ENCODE measurements at regions not wholly inside any gene's neighbourhood (a gene's known extent, or its start where the extent isn't known, plus 50 kb on each side); places are given as distances from the start of the nearest gene placed in this dataset.

- CTCF ChIA-PET: no interaction called here
- POLR2A ChIA-PET: no interaction called here
- no peak for DNase-seq (ENCODE audit: low read depth, low spot score)
Observed at GRCh38 chr2:196448407-196449079, 191.0 kb upstream of the CCDC150 start.

GRCh38 chr2:196449083-196449482 lies 190.4 kb upstream of the CCDC150 start:
- TF ChIP-seq, protein P1, sequence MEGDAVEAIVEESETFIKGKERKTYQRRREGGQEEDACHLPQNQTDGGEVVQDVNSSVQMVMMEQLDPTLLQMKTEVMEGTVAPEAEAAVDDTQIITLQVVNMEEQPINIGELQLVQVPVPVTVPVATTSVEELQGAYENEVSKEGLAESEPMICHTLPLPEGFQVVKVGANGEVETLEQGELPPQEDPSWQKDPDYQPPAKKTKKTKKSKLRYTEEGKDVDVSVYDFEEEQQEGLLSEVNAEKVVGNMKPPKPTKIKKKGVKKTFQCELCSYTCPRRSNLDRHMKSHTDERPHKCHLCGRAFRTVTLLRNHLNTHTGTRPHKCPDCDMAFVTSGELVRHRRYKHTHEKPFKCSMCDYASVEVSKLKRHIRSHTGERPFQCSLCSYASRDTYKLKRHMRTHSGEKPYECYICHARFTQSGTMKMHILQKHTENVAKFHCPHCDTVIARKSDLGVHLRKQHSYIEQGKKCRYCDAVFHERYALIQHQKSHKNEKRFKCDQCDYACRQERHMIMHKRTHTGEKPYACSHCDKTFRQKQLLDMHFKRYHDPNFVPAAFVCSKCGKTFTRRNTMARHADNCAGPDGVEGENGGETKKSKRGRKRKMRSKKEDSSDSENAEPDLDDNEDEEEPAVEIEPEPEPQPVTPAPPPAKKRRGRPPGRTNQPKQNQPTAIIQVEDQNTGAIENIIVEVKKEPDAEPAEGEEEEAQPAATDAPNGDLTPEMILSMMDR (IDR thresholded peaks at IDR 0.05; ENCODE audit: insufficient read depth, low read length, missing control alignments): no peak
- CTCF ChIA-PET: no interaction called here
- no peak overlapping the region for H3K4me3 ChIP-seq (ENCODE audit: low read depth, low read length)
- POLR2A ChIA-PET: no interaction called here
- DNase-seq (ENCODE audit: low read depth, low spot score): no peak

More at GRCh38 chr2:196448407-196449079, 191.0 kb upstream of the CCDC150 start:
- TF ChIP-seq, protein P1 (IDR thresholded peaks at IDR 0.05; ENCODE audit: insufficient read depth, low read length, missing control alignments): no peak
- no peak overlapping the region for H3K4me3 ChIP-seq (ENCODE audit: low read depth, low read length)

DNA sequence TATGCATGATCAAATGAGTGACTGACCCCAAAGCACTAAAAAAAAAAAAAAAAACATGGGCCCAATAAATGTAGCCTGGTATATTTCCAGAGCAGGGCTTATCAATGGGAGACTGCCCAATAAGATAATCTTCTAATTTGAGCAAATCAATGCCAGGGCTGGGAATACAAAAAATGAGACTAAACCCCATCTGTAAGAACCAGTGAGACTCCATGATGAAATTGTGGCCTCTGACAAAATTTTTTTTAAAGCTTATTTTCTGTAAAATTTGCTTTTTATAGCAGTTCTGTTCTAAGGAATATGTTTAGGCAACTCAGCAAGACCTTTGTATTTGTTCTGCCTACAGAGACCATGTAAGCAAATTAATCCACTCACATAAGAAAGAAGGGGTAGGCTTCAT lies 186.8 kb upstream of the CCDC150 start:
- no peak overlapping the region for H3K4me3 ChIP-seq (ENCODE audit: low read depth, low read length)
- no peak for DNase-seq (ENCODE audit: low read depth, low spot score)
- POLR2A ChIA-PET: no interaction called here
- TF ChIP-seq, protein P1 (IDR thresholded peaks at IDR 0.05; ENCODE audit: insufficient read depth, low read length, missing control alignments): no peak
- CTCF ChIA-PET: interaction anchor here (0.7 to 4.7 kb wide), 36 partner anchors 8 to 419 kb away, joined by 3 to 48 read pairs (median 8); partner anchors contain the start of genes DNAH7 and HECW2

GRCh38 chr2:196453613-196454047 lies 185.9 kb upstream of the CCDC150 start:
- DNase-seq (ENCODE audit: low read depth, low spot score): peak; percentile 14
- POLR2A ChIA-PET: no interaction called here
- TF ChIP-seq, protein P1 (IDR thresholded peaks at IDR 0.05; ENCODE audit: insufficient read depth, low read length, missing control alignments): peak; percentile 52
- CTCF ChIA-PET: interaction anchor here (0.7 to 4.7 kb wide), 58 partner anchors 9 to 419 kb away, joined by 3 to 48 read pairs (median 5); partner anchors contain the start of genes DNAH7 and HECW2
- no peak overlapping the region for H3K4me3 ChIP-seq (ENCODE audit: low read depth, low read length)

GRCh38 chr2:196454492-196454891 lies 185.0 kb upstream of the CCDC150 start:
- POLR2A ChIA-PET: no interaction called here
- CTCF ChIA-PET: interaction anchor here (0.8 to 4.7 kb wide), 40 partner anchors 10 to 387 kb away, joined by 3 to 48 read pairs (median 7); partner anchors contain the start of genes DNAH7 and HECW2
- TF ChIP-seq, protein P1 (IDR thresholded peaks at IDR 0.05; ENCODE audit: insufficient read depth, low read length, missing control alignments): no peak
- no peak overlapping the region for H3K4me3 ChIP-seq (ENCODE audit: low read depth, low read length)
- no peak for DNase-seq (ENCODE audit: low read depth, low spot score)

DNA sequence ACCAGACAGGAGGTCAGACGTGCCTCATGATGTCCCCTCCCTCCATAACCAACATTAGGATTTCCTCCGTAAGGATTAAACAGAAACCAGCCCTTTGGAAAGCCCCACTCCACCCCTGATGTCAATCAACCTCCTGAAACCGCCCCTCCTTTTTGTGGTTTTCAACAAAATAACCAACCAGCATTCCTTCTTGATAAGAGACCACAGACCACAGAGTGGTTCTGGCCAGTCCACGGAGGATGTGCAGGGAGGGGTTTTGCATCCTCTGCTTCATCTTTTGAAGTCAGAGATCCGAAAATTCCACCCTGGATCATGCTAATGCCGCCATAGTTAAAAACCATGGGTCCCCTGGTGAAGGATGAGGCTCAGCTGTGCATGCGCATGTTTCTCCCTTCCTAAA lies 180.0 kb upstream of the CCDC150 start:
- CTCF ChIA-PET: no interaction called here
- no peak for DNase-seq (ENCODE audit: low read depth, low spot score)
- H3K4me3 ChIP-seq (ENCODE audit: low read depth, low read length): no peak overlapping the region
- POLR2A ChIA-PET: no interaction called here
- TF ChIP-seq, protein P1 (IDR thresholded peaks at IDR 0.05; ENCODE audit: insufficient read depth, low read length, missing control alignments): no peak

Measured in AG04449 (cell line).